ENCODE measurements at regions not wholly inside any gene's neighbourhood (a gene's known extent, or its start where the extent isn't known, plus 50 kb on each side); places are given as distances from the start of the nearest gene placed in this dataset.

DNA sequence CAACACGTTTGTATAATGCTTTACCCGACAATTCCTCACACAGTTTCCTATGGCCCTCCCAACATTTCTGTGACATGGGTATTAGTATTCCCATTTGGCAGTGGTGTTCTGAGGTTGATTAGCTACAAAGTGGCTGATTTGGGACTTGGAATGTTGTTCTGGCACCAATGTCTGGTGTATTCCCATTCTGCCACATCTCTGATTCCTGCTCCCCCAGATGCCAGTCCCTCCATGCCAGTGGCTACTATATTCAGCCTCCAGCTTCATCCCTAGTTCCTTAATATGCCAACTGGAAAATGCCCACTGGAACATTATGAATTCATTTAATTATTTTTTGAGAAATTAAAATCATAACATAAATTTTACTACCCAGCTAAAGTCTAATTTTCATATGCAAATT is 60.6 kb upstream of the NBEA start (continued):
- TF ChIP-seq, protein P1, sequence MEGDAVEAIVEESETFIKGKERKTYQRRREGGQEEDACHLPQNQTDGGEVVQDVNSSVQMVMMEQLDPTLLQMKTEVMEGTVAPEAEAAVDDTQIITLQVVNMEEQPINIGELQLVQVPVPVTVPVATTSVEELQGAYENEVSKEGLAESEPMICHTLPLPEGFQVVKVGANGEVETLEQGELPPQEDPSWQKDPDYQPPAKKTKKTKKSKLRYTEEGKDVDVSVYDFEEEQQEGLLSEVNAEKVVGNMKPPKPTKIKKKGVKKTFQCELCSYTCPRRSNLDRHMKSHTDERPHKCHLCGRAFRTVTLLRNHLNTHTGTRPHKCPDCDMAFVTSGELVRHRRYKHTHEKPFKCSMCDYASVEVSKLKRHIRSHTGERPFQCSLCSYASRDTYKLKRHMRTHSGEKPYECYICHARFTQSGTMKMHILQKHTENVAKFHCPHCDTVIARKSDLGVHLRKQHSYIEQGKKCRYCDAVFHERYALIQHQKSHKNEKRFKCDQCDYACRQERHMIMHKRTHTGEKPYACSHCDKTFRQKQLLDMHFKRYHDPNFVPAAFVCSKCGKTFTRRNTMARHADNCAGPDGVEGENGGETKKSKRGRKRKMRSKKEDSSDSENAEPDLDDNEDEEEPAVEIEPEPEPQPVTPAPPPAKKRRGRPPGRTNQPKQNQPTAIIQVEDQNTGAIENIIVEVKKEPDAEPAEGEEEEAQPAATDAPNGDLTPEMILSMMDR (IDR thresholded peaks at IDR 0.05; ENCODE audit: low read depth, low read length, missing input control), result no peak
- TF ChIP-seq NR2F2 (IDR thresholded peaks at IDR 0.05), result no peak
- no peak for TF ChIP-seq YY1 (IDR thresholded peaks at IDR 0.05)
- TF ChIP-seq EGR1 (IDR thresholded peaks at IDR 0.05; ENCODE audit: low read depth in 2 of 2), result no peak
- TF ChIP-seq, protein P2, sequence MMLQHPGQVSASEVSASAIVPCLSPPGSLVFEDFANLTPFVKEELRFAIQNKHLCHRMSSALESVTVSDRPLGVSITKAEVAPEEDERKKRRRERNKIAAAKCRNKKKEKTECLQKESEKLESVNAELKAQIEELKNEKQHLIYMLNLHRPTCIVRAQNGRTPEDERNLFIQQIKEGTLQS (IDR thresholded peaks at IDR 0.05), result no peak

DNA sequence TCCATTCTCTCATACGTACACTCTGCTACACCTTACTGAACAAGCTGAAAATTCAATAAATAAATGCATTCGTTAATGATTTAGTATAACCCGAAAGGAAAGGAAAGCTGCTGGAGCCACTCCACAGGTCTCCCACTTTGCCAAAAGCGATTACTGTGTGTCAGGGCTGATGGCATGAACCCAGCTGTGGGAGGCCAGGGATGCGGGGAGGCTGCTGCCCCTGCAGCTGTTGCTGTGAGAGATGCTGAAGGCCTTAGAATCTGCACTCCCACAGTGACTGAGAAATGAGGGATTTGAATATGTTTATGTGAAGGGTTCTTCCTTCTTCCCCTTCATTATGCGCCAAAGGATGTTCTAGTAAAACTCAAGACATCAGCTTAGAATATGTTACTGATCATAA is 58.7 kb upstream of the NBEA start:
- no peak overlapping the region for H3K9ac ChIP-seq (ENCODE audit: low read depth in 1 of 2, low read length in 2 of 2)
- no peak overlapping the region for H3K27ac ChIP-seq (ENCODE audit: low read depth in 1 of 2, low read length in 2 of 2)
- 77% methylated on average over 6 of the region's 6 CpGs for WGBS
- H3K9me3 ChIP-seq (ENCODE audit: control insufficient read depth in 4 of 4, low read length in 3 of 4), result peaks cover 0 to 2% (median 0%) of the 10 kb centered on the region in 4 donors
- no peak overlapping the region for H3K4me3 ChIP-seq (ENCODE audit: low read depth in 1 of 3, low read length in 3 of 3)
- TF ChIP-seq RXRA (IDR thresholded peaks at IDR 0.05), result no peak
- TF ChIP-seq EGR1 (IDR thresholded peaks at IDR 0.05; ENCODE audit: low read depth in 2 of 2), result no peak
- TF ChIP-seq, protein P3, sequence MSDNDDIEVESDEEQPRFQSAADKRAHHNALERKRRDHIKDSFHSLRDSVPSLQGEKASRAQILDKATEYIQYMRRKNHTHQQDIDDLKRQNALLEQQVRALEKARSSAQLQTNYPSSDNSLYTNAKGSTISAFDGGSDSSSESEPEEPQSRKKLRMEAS (IDR thresholded peaks at IDR 0.05), result no peak
- TF ChIP-seq RAD21 (IDR thresholded peaks at IDR 0.05), result no peak
- H3K36me3 ChIP-seq (ENCODE audit: control insufficient read depth in 4 of 4, insufficient read depth in 3 of 4, low read depth in 1 of 4, low read length in 3 of 4), result no peaks in the 10 kb centered on the region
- no peaks in the 10 kb centered on the region for H3K27me3 ChIP-seq (ENCODE audit: control insufficient read depth in 4 of 4, insufficient read depth in 4 of 4, low read length in 3 of 4)
- no peak for DNase-seq (ENCODE audit: low spot score)
- no peaks in the 10 kb centered on the region for H3K4me1 ChIP-seq (ENCODE audit: control insufficient read depth in 4 of 4, insufficient read depth in 4 of 4, low read length in 3 of 4)

DNA sequence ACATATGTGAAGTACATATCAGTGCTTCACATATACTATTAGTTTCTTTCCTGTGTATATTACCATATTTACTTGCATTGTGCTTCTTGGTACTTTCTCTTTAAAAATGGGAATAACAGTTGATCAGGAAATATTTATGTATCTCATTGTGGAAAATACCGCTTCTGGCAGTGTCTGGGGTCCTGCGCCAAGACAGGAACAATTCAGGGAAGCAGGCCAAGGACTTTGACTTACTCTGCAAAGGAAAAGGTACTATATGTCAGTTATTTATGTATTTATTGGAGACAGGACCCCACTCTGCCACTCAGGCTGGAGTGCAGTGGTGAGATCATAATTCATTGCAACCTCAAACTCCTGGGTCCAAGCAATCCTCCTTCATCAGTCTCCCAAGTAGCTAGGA is 57.7 kb upstream of the NBEA start:
- Histone ChIP-seq H3K27ac (ENCODE audit: low read depth in 1 of 2, low read length in 2 of 2) (no peak overlapping the region), H3K27me3 (ENCODE audit: control insufficient read depth in 4 of 4, insufficient read depth in 4 of 4, low read length in 3 of 4) (no peaks in the 10 kb centered on the region), H3K9ac (ENCODE audit: low read depth in 1 of 2, low read length in 2 of 2) (no peak overlapping the region), H3K9me3 (ENCODE audit: control insufficient read depth in 4 of 4, low read length in 3 of 4) (peaks cover 0 to 2% (median 0%) of the 10 kb centered on the region in 4 donors), H3K36me3 (ENCODE audit: control insufficient read depth in 4 of 4, insufficient read depth in 3 of 4, low read depth in 1 of 4, low read length in 3 of 4) (no peaks in the 10 kb centered on the region), H3K4me1 (ENCODE audit: control insufficient read depth in 4 of 4, insufficient read depth in 4 of 4, low read length in 3 of 4) (no peaks in the 10 kb centered on the region), H3K4me3 (ENCODE audit: low read depth in 1 of 3, low read length in 3 of 3) (no peak overlapping the region)
- no peak for DNase-seq (ENCODE audit: low spot score)
- 83% methylated on average over 2 of the region's 2 CpGs for WGBS
- TF ChIP-seq GABPA (IDR thresholded peaks at IDR 0.05 in 1 of 2, conservative IDR thresholded peaks at IDR 0.05 in 1 of 2), result no peak
- no peak for TF ChIP-seq TAF1 (conservative IDR thresholded peaks at IDR 0.05)
- TF ChIP-seq, protein P4, sequence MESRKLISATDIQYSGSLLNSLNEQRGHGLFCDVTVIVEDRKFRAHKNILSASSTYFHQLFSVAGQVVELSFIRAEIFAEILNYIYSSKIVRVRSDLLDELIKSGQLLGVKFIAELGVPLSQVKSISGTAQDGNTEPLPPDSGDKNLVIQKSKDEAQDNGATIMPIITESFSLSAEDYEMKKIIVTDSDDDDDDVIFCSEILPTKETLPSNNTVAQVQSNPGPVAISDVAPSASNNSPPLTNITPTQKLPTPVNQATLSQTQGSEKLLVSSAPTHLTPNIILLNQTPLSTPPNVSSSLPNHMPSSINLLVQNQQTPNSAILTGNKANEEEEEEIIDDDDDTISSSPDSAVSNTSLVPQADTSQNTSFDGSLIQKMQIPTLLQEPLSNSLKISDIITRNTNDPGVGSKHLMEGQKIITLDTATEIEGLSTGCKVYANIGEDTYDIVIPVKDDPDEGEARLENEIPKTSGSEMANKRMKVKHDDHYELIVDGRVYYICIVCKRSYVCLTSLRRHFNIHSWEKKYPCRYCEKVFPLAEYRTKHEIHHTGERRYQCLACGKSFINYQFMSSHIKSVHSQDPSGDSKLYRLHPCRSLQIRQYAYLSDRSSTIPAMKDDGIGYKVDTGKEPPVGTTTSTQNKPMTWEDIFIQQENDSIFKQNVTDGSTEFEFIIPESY (IDR thresholded peaks at IDR 0.05), result no peak
- no peak for TF ChIP-seq RXRA (IDR thresholded peaks at IDR 0.05)
- no peak for TF ChIP-seq JUND (IDR thresholded peaks at IDR 0.05)
- no peak for TF ChIP-seq HNF4G (IDR thresholded peaks at IDR 0.05)
- TF ChIP-seq, protein P5, sequence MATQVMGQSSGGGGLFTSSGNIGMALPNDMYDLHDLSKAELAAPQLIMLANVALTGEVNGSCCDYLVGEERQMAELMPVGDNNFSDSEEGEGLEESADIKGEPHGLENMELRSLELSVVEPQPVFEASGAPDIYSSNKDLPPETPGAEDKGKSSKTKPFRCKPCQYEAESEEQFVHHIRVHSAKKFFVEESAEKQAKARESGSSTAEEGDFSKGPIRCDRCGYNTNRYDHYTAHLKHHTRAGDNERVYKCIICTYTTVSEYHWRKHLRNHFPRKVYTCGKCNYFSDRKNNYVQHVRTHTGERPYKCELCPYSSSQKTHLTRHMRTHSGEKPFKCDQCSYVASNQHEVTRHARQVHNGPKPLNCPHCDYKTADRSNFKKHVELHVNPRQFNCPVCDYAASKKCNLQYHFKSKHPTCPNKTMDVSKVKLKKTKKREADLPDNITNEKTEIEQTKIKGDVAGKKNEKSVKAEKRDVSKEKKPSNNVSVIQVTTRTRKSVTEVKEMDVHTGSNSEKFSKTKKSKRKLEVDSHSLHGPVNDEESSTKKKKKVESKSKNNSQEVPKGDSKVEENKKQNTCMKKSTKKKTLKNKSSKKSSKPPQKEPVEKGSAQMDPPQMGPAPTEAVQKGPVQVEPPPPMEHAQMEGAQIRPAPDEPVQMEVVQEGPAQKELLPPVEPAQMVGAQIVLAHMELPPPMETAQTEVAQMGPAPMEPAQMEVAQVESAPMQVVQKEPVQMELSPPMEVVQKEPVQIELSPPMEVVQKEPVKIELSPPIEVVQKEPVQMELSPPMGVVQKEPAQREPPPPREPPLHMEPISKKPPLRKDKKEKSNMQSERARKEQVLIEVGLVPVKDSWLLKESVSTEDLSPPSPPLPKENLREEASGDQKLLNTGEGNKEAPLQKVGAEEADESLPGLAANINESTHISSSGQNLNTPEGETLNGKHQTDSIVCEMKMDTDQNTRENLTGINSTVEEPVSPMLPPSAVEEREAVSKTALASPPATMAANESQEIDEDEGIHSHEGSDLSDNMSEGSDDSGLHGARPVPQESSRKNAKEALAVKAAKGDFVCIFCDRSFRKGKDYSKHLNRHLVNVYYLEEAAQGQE (IDR thresholded peaks at IDR 0.05), result no peak
- TF ChIP-seq RAD21 (IDR thresholded peaks at IDR 0.05), result no peak
- TF ChIP-seq HNF4A (conservative IDR thresholded peaks at IDR 0.05), result no peak
- TF ChIP-seq, protein P3 (IDR thresholded peaks at IDR 0.05), result no peak
- no peak for TF ChIP-seq NR2F2 (IDR thresholded peaks at IDR 0.05)
- no peak for TF ChIP-seq FOXA1 (IDR thresholded peaks at IDR 0.05)
- TF ChIP-seq EGR1 (IDR thresholded peaks at IDR 0.05; ENCODE audit: low read depth in 2 of 2), result no peak
- no peak for TF ChIP-seq YY1 (IDR thresholded peaks at IDR 0.05)
- TF ChIP-seq SP1 (IDR thresholded peaks at IDR 0.05), result no peak
- TF ChIP-seq, protein P2 (IDR thresholded peaks at IDR 0.05), result no peak
- TF ChIP-seq FOXA2 (IDR thresholded peaks at IDR 0.05), result no peak

All from liver (tissue), 8 donors.